H1 (cell line): ENCODE measurements at regions not wholly inside any gene's neighbourhood (a gene's known extent, or its start where the extent isn't known, plus 50 kb on each side); places are given as distances from the start of the nearest gene placed in this dataset.

Experiments
- CTCF ChIA-PET: fragments of 300-600 bp; sonication (Branson Sonifier 250); formaldehyde crosslinking; loops from one replicate; lab custom pipeline; 2021; ENCODE audit not compliant: partially characterized antibody; lab: Charles Lee
- POLR2A ChIA-PET: fragments of 300-600 bp; sonication (Branson Sonifier 250); formaldehyde crosslinking; loops from one replicate; lab custom pipeline; 2021; ENCODE audit warnings: inconsistent platforms; ENCODE audit not compliant: partially characterized antibody; lab: Charles Lee
- DNase-seq, 2 experiments: peaks; one replicate each; pipeline versions ENCODE4 v3.0.0 to v3.0.0-alpha.2; 2010 to 2022; ENCODE audit warnings: low spot score in 2 of 2, low read depth in 1 of 2, mixed read lengths in 1 of 2
- FAIRE-seq: peaks from 2 replicates; lab custom pipeline; 2011; peaks lifted over from hg19 to GRCh38; lab: Jason Lieb, UNC
- H2AFZ ChIP-seq: 2 replicates; pipeline ENCODE4 v1.8.1; 2012; ENCODE audit warnings: low read length, inconsistent platforms
- H2AK5ac ChIP-seq: 2 replicates; pipeline ENCODE4 v1.6.1; 2013; ENCODE audit warnings: low read depth, low read length
- H2BK120ac ChIP-seq: replicated peaks from 2 replicates; pipeline ENCODE3; 2013; ENCODE audit warnings: low read depth, low read length, inconsistent platforms
- H2BK12ac ChIP-seq: 2 replicates; pipeline ENCODE4 v1.6.1; 2013; ENCODE audit warnings: low read depth, low read length
- H2BK15ac ChIP-seq: 2 replicates; pipeline ENCODE4 v1.6.1; 2013; ENCODE audit warnings: low read length
- H2BK20ac ChIP-seq: 2 replicates; pipeline ENCODE4 v1.6.1; 2013; ENCODE audit warnings: low read length
- H2BK5ac ChIP-seq: 2 replicates; pipeline ENCODE4 v1.6.1; 2013; ENCODE audit warnings: low read depth, low read length
- H3K14ac ChIP-seq: 2 replicates; pipeline ENCODE4 v1.6.1; 2013; ENCODE audit warnings: inconsistent platforms; ENCODE audit not compliant: insufficient read length
- H3K18ac ChIP-seq: 2 replicates; pipeline ENCODE4 v1.6.1; 2013; ENCODE audit warnings: low read length; ENCODE audit errors: extremely low read depth
- H3K23ac ChIP-seq: 2 replicates; pipeline ENCODE4 v1.6.1; 2013; ENCODE audit warnings: inconsistent platforms; ENCODE audit not compliant: insufficient read length
- H3K23me2 ChIP-seq: 2 replicates; pipeline ENCODE4 v1.6.1; 2013; ENCODE audit warnings: low read depth, low read length
- H3K27ac ChIP-seq: 2 replicates; pipeline ENCODE4 v1.6.1; 2011; ENCODE audit warnings: low read depth, low read length, inconsistent platforms
- H3K27me3 ChIP-seq, 4 experiments: replicated peaks in 1 of 4; 1 replicate in 1 of 4; 2 replicates in 3 of 4; pipeline versions ENCODE4 v1.6.1 to v1.8.1; 2011 to 2013; ENCODE audit warnings: low read length in 3 of 4, mild to moderate bottlenecking in 3 of 4, inconsistent platforms in 2 of 4, mixed read lengths in 2 of 4, moderate library complexity in 1 of 4; ENCODE audit not compliant: control insufficient read depth in 3 of 4, insufficient read depth in 3 of 4; ENCODE audit errors: extremely low read depth in 1 of 4
- H3K36me3 ChIP-seq, 4 experiments: 2 replicates each; pipeline versions ENCODE4 v1.6.1 to v1.8.1; 2011 to 2013; ENCODE audit warnings: mild to moderate bottlenecking in 4 of 4, low read length in 3 of 4, moderate library complexity in 2 of 4, control low read depth in 1 of 4, inconsistent platforms in 1 of 4; ENCODE audit not compliant: insufficient read depth in 4 of 4, control insufficient read depth in 2 of 4
- H3K4ac ChIP-seq: replicated peaks from 2 replicates; pipeline ENCODE3; 2013; ENCODE audit warnings: low read length, low read depth, mixed read lengths, inconsistent platforms; ENCODE audit not compliant: insufficient read length
- H3K4me1 ChIP-seq, 4 experiments: replicated peaks in 1 of 4; 1 replicate in 1 of 4; 2 replicates in 3 of 4; pipeline versions ENCODE4 v1.6.1 to v1.8.1; 2011 to 2013; ENCODE audit warnings: low read length in 3 of 4, inconsistent platforms in 2 of 4, mixed read lengths in 1 of 4; ENCODE audit not compliant: insufficient read depth in 4 of 4, control insufficient read depth in 3 of 4
- H3K4me2 ChIP-seq, 2 experiments: 2 replicates each; pipeline versions ENCODE4 v1.6.1 to v1.8.1; 2011 to 2013; ENCODE audit warnings: low read depth in 2 of 2, low read length in 2 of 2, control low read depth in 1 of 2, inconsistent platforms in 1 of 2, mild to moderate bottlenecking in 1 of 2; ENCODE audit not compliant: insufficient read depth in 1 of 2
- H3K4me3 ChIP-seq, 4 experiments: fragments of 200-600, 300-600 bp in 1 of 4; sonication (generic), shearing (Covaris generic), sonication (Bioruptor Twin) in 1 of 4; 2 replicates each; pipeline versions ENCODE4 v1.5.1 to v1.8.1; 2011 to 2016; ENCODE audit warnings: low read length in 4 of 4, low read depth in 3 of 4, control low read depth in 2 of 4, inconsistent platforms in 2 of 4, mild to moderate bottlenecking in 2 of 4, mixed read lengths in 1 of 4, moderate library complexity in 1 of 4; ENCODE audit not compliant: insufficient read depth in 2 of 4; ENCODE audit errors: extremely low read depth in 1 of 4
- H3K56ac ChIP-seq: replicated peaks from 2 replicates; pipeline ENCODE3; 2013; ENCODE audit warnings: low read depth, mild to moderate bottlenecking, mixed read lengths, low read length, inconsistent platforms; ENCODE audit not compliant: insufficient read length
- H3K79me1 ChIP-seq: 2 replicates; pipeline ENCODE4 v1.6.1; 2013; ENCODE audit warnings: low read depth, low read length, control low read depth
- H3K79me2 ChIP-seq, 2 experiments: 2 replicates each; pipeline versions ENCODE4 v1.6.1 to v1.8.1; 2012 to 2013; ENCODE audit warnings: low read length in 2 of 2, mild to moderate bottlenecking in 2 of 2, inconsistent platforms in 1 of 2; ENCODE audit not compliant: insufficient read depth in 2 of 2, control insufficient read depth in 1 of 2
- H3K9ac ChIP-seq, 4 experiments: replicated peaks in 1 of 4; 1 replicate in 1 of 4; 2 replicates in 3 of 4; pipeline versions ENCODE4 v1.6.1 to v1.8.1; 2011 to 2013; ENCODE audit warnings: low read depth in 3 of 4, low read length in 3 of 4, control low read depth in 2 of 4, mild to moderate bottlenecking in 2 of 4, moderate library complexity in 2 of 4, inconsistent platforms in 1 of 4; ENCODE audit errors: extremely low read depth in 1 of 4
- H3K9me3 ChIP-seq, 2 experiments: 2 replicates each; pipeline versions ENCODE4 v1.6.1 to v1.8.1; 2012 to 2013; ENCODE audit warnings: mild to moderate bottlenecking in 2 of 2, moderate library complexity in 2 of 2, control low read depth in 1 of 2, inconsistent platforms in 1 of 2, low read depth in 1 of 2, low read length in 1 of 2, mixed read lengths in 1 of 2; ENCODE audit not compliant: insufficient read depth in 2 of 2
- H4K20me1 ChIP-seq, 2 experiments: replicated peaks in 1 of 2; 2 replicates each; pipeline versions ENCODE3 to v1.8.1; 2011 to 2013; ENCODE audit warnings: inconsistent platforms in 2 of 2, low read length in 2 of 2, mild to moderate bottlenecking in 1 of 2; ENCODE audit not compliant: insufficient read depth in 2 of 2, control insufficient read depth in 1 of 2
- H4K5ac ChIP-seq: 2 replicates; pipeline ENCODE4 v1.6.1; 2013; ENCODE audit warnings: low read length, low read depth, mixed read lengths, inconsistent platforms; ENCODE audit not compliant: insufficient read length
- H4K8ac ChIP-seq: 2 replicates; pipeline ENCODE4 v1.8.0; 2013; ENCODE audit warnings: mild to moderate bottlenecking, moderate library complexity, low read length, inconsistent platforms; ENCODE audit not compliant: insufficient read depth; ENCODE audit errors: extremely low read depth
- H4K91ac ChIP-seq: replicated peaks from 2 replicates; pipeline ENCODE3; 2013; ENCODE audit warnings: low read length, mixed read lengths, inconsistent platforms; ENCODE audit not compliant: insufficient read length
- CHD1 ChIP-seq: IDR thresholded peaks from 2 replicates; pipeline ENCODE4 v1.6.1; 2012; ENCODE audit warnings: low read depth, low read length, improper control_type of control experiment
- CHD2 ChIP-seq: IDR thresholded peaks from 2 replicates; pipeline ENCODE4 v1.6.1; 2012; ENCODE audit warnings: low read length, improper control_type of control experiment
- CREB1 ChIP-seq: IDR thresholded peaks from 2 replicates; pipeline ENCODE4 v1.6.1; 2012; ENCODE audit warnings: inconsistent platforms
- KDM5A ChIP-seq: fragments of 200-600 bp; IDR thresholded peaks from 2 replicates; pipeline ENCODE4 v1.7.1; 2012; ENCODE audit warnings: mild to moderate bottlenecking, low read length, inconsistent platforms, mixed read lengths
- POU5F1 ChIP-seq: IDR thresholded peaks from 2 replicates; pipeline ENCODE4 v1.6.1; 2011; ENCODE audit warnings: low read depth, mild to moderate bottlenecking, low read length, moderate library complexity
- SIN3A ChIP-seq, 2 experiments: IDR thresholded peaks in 1 of 2; conservative IDR thresholded peaks in 1 of 2; 2 replicates each; pipeline ENCODE4 v1.6.1; 2011 to 2012; ENCODE audit warnings: low read length in 2 of 2, improper control_type of control experiment in 1 of 2, low read depth in 1 of 2, mild to moderate bottlenecking in 1 of 2
- SP4 ChIP-seq: IDR thresholded peaks from 2 replicates; pipeline ENCODE4 v1.6.1; 2012; ENCODE audit warnings: low read length, inconsistent platforms
- SRF ChIP-seq: IDR thresholded peaks from 2 replicates; pipeline ENCODE4 v1.6.1; 2011; ENCODE audit warnings: mild to moderate bottlenecking, low read depth, low read length, moderate library complexity
- USF2 ChIP-seq: IDR thresholded peaks from 2 replicates; pipeline ENCODE4 v1.6.1; 2011; ENCODE audit warnings: low read length, improper control_type of control experiment
- WGBS, 2 experiments: shearing (Covaris generic) in 1 of 2; methylation state at CpG; one replicate each; pipeline versions ENCODE4 v1.1.6 to v1.1.7; 2013 to 2015; ENCODE audit warnings: low lambda C conversion rate in 2 of 2, mixed read lengths in 2 of 2, inconsistent platforms in 1 of 2, low coverage in 1 of 2, missing lambda C conversion rate in 1 of 2; ENCODE audit not compliant: insufficient replicate concordance in 2 of 2, insufficient coverage in 1 of 2, insufficient read length in 1 of 2; ENCODE audit errors: extremely low coverage in 1 of 2, missing lambda C conversion rate in 1 of 2; 5-methylcytosine and 5-hydroxymethylcytosine counted together

GRCh38 chr12:19848421-19848820, 409.1 kb downstream of the AEBP2 start:
- Histone ChIP-seq H3K9ac (no peak overlapping the region), H3K4me3 (no peak overlapping the region), H3K79me1 (no peaks in the 10 kb centered on the region), H3K4me2 (no peak overlapping the region), H2AK5ac (no peak overlapping the region), H3K23me2 (no peaks in the 10 kb centered on the region), H2BK120ac (no peak overlapping the region), H3K27me3 (no peaks in the 10 kb centered on the region), H3K9me3 (no peaks in the 10 kb centered on the region), H2AFZ (no peak overlapping the region), H3K4me1 (no peaks in the 10 kb centered on the region), H4K91ac (no peak overlapping the region), H4K20me1 (no peaks in the 10 kb centered on the region), H3K27ac (no peak overlapping the region), H4K5ac (no peak overlapping the region), H3K36me3 (no peaks in the 10 kb centered on the region), H3K56ac (no peak overlapping the region), H2BK20ac (no peak overlapping the region), H3K23ac (no peak overlapping the region), H3K14ac (no peak overlapping the region), H3K79me2 (no peaks in the 10 kb centered on the region), H2BK12ac (no peak overlapping the region), H3K18ac (no peak overlapping the region), H3K4ac (no peak overlapping the region), H2BK15ac (no peak overlapping the region), H2BK5ac (no peak overlapping the region), H4K8ac (no peak overlapping the region)
- WGBS, 2 experiments: 91% methylated on average over 2 of the region's 2 CpGs; no CpG with 5 or more reads in 1 of the 2 experiments
- TF ChIP-seq CHD1: no peak
- TF ChIP-seq KDM5A: no peak
- TF ChIP-seq SIN3A (conservative IDR thresholded peaks at IDR 0.05 in 1 of 2, IDR thresholded peaks at IDR 0.05 in 1 of 2; ENCODE audit: low read depth in 1 of 2, low read length in 2 of 2): no peak
- TF ChIP-seq SP4: no peak
- TF ChIP-seq CREB1: no peak
- TF ChIP-seq POU5F1: no peak
- no peak for TF ChIP-seq USF2
- TF ChIP-seq SRF: no peak
- no peak for TF ChIP-seq CHD2
- DNase-seq (no peak), FAIRE-seq (no peak)
- CTCF ChIA-PET: interaction anchor here (0.6 kb wide), 1 partner anchor 67 kb away, joined by 3 read pairs; no protein-coding TSS in a partner anchor
- POLR2A ChIA-PET: no interaction called here
